Loucy (cell line): ENCODE measurements at regions not wholly inside any gene's neighbourhood (a gene's known extent, or its start where the extent isn't known, plus 50 kb on each side); places are given as distances from the start of the nearest gene placed in this dataset.

Experiments
- H2AFZ ChIP-seq: fragments of 200-600 bp; sonication (generic); 2 replicates; pipeline ENCODE4 v1.6.0; 2016; ENCODE audit warnings: antibody characterized with exemption, mild to moderate bottlenecking, low read length, moderate library complexity
- H3F3A ChIP-seq: fragments of 200-600 bp; 2 replicates; pipeline ENCODE4 v1.6.0; 2016; ENCODE audit warnings: antibody characterized with exemption, low read depth, mild to moderate bottlenecking
- H3K27me3 ChIP-seq: fragments of 200-600 bp; sonication (generic); 2 replicates; pipeline ENCODE4 v1.6.1; 2014; ENCODE audit warnings: low read length, mild to moderate bottlenecking; ENCODE audit not compliant: insufficient read depth, poor library complexity, severe bottlenecking
- H3K36me3 ChIP-seq: fragments of 200-600 bp; sonication (generic); 2 replicates; pipeline ENCODE4 v1.6.1; 2016; ENCODE audit warnings: low read length; ENCODE audit not compliant: insufficient read depth
- H3K4me1 ChIP-seq: fragments of 200-600 bp; sonication (generic); 2 replicates; pipeline ENCODE4 v1.5.1; 2014; ENCODE audit warnings: low read length, mild to moderate bottlenecking; ENCODE audit not compliant: insufficient read depth, poor library complexity, severe bottlenecking
- H3K4me2 ChIP-seq: fragments of 200-600 bp; sonication (generic); 2 replicates; pipeline ENCODE4 v1.6.0; 2014; ENCODE audit warnings: antibody characterized with exemption, low read length, low read depth, mild to moderate bottlenecking; ENCODE audit not compliant: poor library complexity, severe bottlenecking
- H3K4me3 ChIP-seq: fragments of 200-600 bp; sonication (generic); 2 replicates; pipeline ENCODE4 v1.5.1; 2014; ENCODE audit warnings: low read length, mild to moderate bottlenecking, mixed read lengths; ENCODE audit not compliant: poor library complexity, severe bottlenecking
- H3K79me2 ChIP-seq: fragments of 200-600 bp; sonication (generic); 2 replicates; pipeline ENCODE4 v1.6.1; 2014; ENCODE audit warnings: low read length; ENCODE audit not compliant: insufficient read depth
- H3K9ac ChIP-seq: fragments of 200-600 bp; sonication (generic); 2 replicates; pipeline ENCODE4 v1.6.0; 2014; ENCODE audit warnings: mild to moderate bottlenecking, low read depth, low read length, moderate library complexity; ENCODE audit not compliant: poor library complexity, severe bottlenecking
- H3K9me2 ChIP-seq: fragments of 200-600 bp; sonication (generic); replicated peaks from 2 replicates; pipeline ENCODE4 v1.6.1; 2016; ENCODE audit warnings: low read depth, low read length, mixed read lengths
- H3K9me3 ChIP-seq: fragments of 200-600 bp; sonication (generic); 2 replicates; pipeline ENCODE4 v1.6.1; 2014; ENCODE audit warnings: mild to moderate bottlenecking, antibody characterized with exemption, low read length, low read depth; ENCODE audit not compliant: insufficient read depth
- H4K20me1 ChIP-seq: fragments of 200-600 bp; sonication (generic); 2 replicates; pipeline ENCODE4 v1.6.0; 2014; ENCODE audit warnings: antibody characterized with exemption, low read length, mild to moderate bottlenecking; ENCODE audit not compliant: insufficient read depth, poor library complexity, severe bottlenecking
- EZH2phosphoT487 ChIP-seq: fragments of 200-600 bp; IDR thresholded peaks from 2 replicates; pipeline ENCODE4 v1.6.1; 2018; ENCODE audit warnings: antibody characterized with exemption, mild to moderate bottlenecking, moderate library complexity, borderline replicate concordance
- TF ChIP-seq, protein P1 (sequence below): fragments of 200-600 bp; sonication (generic); conservative IDR thresholded peaks from 2 replicates; pipeline ENCODE4 v1.5.1; 2014; ENCODE audit warnings: mild to moderate bottlenecking, antibody characterized with exemption, low read length

DNA sequence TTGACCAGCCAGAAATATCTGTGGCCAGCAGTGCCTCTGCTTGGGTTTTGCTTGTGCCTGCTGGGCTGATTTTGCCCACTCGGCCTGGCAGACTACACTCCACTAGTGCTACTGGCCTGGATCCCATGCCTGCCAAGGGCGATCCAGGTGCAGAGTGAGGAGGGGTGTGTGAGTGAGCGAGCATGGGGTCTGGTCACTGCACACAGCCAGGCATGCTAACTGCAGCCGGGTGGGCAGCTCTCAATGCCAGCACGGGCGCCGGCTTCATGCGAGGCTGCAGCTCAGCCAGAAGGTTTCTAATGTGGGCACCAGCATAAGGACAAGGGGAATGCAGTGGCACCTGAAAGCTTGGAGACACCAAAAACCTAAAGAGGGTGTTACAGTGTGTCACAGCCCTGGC, 1161.4 kb downstream of the FSTL5 start:
- Histone ChIP-seq H3K9me2 (no peaks in the 10 kb centered on the region), H3K9me3 (no peaks in the 10 kb centered on the region), H3F3A (no peaks in the 10 kb centered on the region), H3K9ac (no peak overlapping the region), H3K79me2 (no peaks in the 10 kb centered on the region), H3K4me1 (no peaks in the 10 kb centered on the region), H2AFZ (no peak overlapping the region), H3K4me2 (no peak overlapping the region), H3K36me3 (no peaks in the 10 kb centered on the region), H3K27me3 (no peaks in the 10 kb centered on the region), H4K20me1 (no peaks in the 10 kb centered on the region), H3K4me3 (no peak overlapping the region)
- TF ChIP-seq EZH2phosphoT487: no peak

DNA sequence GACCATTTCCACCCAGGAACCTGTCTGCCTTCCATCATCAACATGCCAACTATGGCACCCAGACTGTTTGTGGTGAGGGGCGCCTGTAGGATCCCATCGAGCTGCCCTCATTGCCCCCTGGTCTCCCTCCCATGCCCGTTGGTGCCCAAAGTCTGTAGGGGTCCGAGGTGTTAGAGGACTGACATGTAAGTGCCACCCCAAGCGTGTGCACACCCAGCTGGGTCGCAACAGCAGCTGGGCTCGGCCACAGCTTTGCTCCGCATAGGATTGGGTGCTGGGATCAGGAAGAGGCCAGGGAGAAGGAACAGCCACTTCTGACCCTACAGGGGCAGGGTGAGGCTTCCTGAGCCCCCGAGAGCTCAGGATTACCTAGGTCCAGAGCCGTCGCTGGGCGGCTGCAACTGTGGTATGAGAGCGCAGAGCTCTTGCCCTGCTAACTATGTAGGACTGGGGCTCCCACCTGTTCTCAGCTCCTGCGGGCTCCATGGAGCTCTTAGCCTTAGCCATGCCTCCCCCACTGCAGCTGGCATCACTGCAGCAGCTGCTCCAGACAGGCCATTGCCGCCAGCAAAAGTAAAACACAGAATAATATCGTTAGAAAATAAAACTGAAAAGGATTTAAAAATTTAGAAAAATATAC, 1160.3 kb downstream of the FSTL5 start:
- H3K4me2 ChIP-seq: no peak overlapping the region
- TF ChIP-seq, protein P1, sequence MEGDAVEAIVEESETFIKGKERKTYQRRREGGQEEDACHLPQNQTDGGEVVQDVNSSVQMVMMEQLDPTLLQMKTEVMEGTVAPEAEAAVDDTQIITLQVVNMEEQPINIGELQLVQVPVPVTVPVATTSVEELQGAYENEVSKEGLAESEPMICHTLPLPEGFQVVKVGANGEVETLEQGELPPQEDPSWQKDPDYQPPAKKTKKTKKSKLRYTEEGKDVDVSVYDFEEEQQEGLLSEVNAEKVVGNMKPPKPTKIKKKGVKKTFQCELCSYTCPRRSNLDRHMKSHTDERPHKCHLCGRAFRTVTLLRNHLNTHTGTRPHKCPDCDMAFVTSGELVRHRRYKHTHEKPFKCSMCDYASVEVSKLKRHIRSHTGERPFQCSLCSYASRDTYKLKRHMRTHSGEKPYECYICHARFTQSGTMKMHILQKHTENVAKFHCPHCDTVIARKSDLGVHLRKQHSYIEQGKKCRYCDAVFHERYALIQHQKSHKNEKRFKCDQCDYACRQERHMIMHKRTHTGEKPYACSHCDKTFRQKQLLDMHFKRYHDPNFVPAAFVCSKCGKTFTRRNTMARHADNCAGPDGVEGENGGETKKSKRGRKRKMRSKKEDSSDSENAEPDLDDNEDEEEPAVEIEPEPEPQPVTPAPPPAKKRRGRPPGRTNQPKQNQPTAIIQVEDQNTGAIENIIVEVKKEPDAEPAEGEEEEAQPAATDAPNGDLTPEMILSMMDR: no peak
- TF ChIP-seq EZH2phosphoT487: no peak
- no peaks in the 10 kb centered on the region for H3K9me2 ChIP-seq
- no peak overlapping the region for H3K4me3 ChIP-seq
- H3K4me1 ChIP-seq: no peaks in the 10 kb centered on the region
- H3K27me3 ChIP-seq: no peaks in the 10 kb centered on the region
- H4K20me1 ChIP-seq: no peaks in the 10 kb centered on the region
- H3K9me3 ChIP-seq: no peaks in the 10 kb centered on the region
- no peak overlapping the region for H3K9ac ChIP-seq
- H2AFZ ChIP-seq: no peak overlapping the region
- no peaks in the 10 kb centered on the region for H3F3A ChIP-seq
- H3K79me2 ChIP-seq: no peaks in the 10 kb centered on the region
- no peaks in the 10 kb centered on the region for H3K36me3 ChIP-seq

DNA sequence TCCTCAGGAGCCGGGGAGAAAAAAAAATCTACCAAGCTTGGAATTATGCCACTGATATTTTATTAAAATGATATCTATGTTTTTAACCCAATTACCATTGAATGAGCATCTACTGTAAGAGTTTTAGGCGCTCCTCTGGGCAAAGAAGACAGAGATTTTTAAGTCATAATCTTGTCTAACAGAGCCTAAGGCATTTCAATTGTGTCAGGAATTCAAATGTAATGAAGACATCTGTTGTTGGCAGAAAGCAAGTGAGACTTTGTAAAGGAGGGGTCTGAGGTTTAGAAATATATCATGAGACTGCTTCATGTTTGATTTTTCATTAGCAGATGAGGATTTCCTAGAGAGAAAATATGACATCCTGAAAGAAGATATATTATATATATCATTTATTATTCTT, 1158.1 kb downstream of the FSTL5 start:
- Histone ChIP-seq H3K4me1 (no peaks in the 10 kb centered on the region), H3K9ac (no peak overlapping the region), H3K36me3 (no peaks in the 10 kb centered on the region), H3K4me3 (no peak overlapping the region), H2AFZ (no peak overlapping the region), H3F3A (no peaks in the 10 kb centered on the region), H3K4me2 (no peak overlapping the region), H3K9me3 (no peaks in the 10 kb centered on the region), H3K79me2 (no peaks in the 10 kb centered on the region), H3K9me2 (no peaks in the 10 kb centered on the region), H3K27me3 (no peaks in the 10 kb centered on the region), H4K20me1 (no peaks in the 10 kb centered on the region)
- TF ChIP-seq EZH2phosphoT487: no peak

DNA sequence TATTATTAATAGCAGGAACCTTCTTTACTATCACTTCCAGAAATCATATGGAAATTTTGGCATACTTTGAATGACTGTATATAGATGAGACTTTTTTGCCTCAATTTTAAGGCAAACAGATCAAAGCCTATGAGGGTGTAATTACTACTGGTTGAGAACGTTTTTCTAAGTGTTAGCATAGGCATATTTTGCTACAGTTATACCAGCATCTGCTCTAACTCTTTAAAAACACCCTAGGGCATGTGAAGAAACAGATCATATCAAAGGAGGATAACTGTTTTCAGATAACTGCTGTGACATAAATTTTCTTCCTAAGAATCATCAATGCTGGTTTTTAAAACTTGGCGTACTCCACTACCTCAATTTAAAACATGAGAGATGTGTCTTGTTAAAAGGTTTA, 1155.3 kb downstream of the FSTL5 start:
- Histone ChIP-seq H3K4me1 (no peaks in the 10 kb centered on the region), H3K4me3 (no peak overlapping the region), H3F3A (no peaks in the 10 kb centered on the region)

More for the DNA sequence above, 1155.3 kb downstream of the FSTL5 start:
- Histone ChIP-seq H4K20me1 (no peaks in the 10 kb centered on the region), H3K27me3 (no peaks in the 10 kb centered on the region), H3K9me2 (no peaks in the 10 kb centered on the region), H3K36me3 (no peaks in the 10 kb centered on the region), H3K9me3 (no peaks in the 10 kb centered on the region), H3K79me2 (no peaks in the 10 kb centered on the region), H3K4me2 (no peak overlapping the region), H3K9ac (no peak overlapping the region), H2AFZ (no peak overlapping the region)
- TF ChIP-seq, protein P1: no peak
- no peak for TF ChIP-seq EZH2phosphoT487
